Endodermal cell (in vitro differentiated cells): ENCODE measurements at regions not wholly inside any gene's neighbourhood (a gene's known extent, or its start where the extent isn't known, plus 50 kb on each side); places are given as distances from the start of the nearest gene placed in this dataset.

Experiments
- DNase-seq: peaks from one replicate; pipeline ENCODE4 v3.0.0-alpha.2; 2017
- H3K27ac ChIP-seq: 2 replicates; pipeline ENCODE4 v1.5.1; 2013; ENCODE audit warnings: mild to moderate bottlenecking, low read depth, low read length, moderate library complexity
- H3K27me3 ChIP-seq: 2 replicates; pipeline ENCODE4 v1.6.1; 2013; ENCODE audit warnings: mild to moderate bottlenecking, low read length, moderate library complexity; ENCODE audit not compliant: insufficient read depth, control insufficient read depth, poor library complexity, severe bottlenecking
- H3K36me3 ChIP-seq: 2 replicates; pipeline ENCODE4 v1.7.0; 2013; ENCODE audit warnings: mild to moderate bottlenecking, low read length, moderate library complexity; ENCODE audit not compliant: control insufficient read depth, insufficient read depth
- H3K4me1 ChIP-seq: one replicate; pipeline ENCODE4 v1.7.0; 2013; ENCODE audit warnings: low read length; ENCODE audit not compliant: control insufficient read depth, insufficient read depth
- H3K4me3 ChIP-seq: 2 replicates; pipeline ENCODE4 v1.5.1; 2013; ENCODE audit warnings: mild to moderate bottlenecking, low read length, moderate library complexity
- H3K9ac ChIP-seq: 2 replicates; pipeline ENCODE4 v1.6.1; 2013; ENCODE audit warnings: mild to moderate bottlenecking, low read length, moderate library complexity; ENCODE audit not compliant: poor library complexity, severe bottlenecking; ENCODE audit errors: extremely low read depth
- H3K9me3 ChIP-seq: 2 replicates; pipeline ENCODE4 v1.6.1; 2013; ENCODE audit warnings: mild to moderate bottlenecking, low read length, moderate library complexity; ENCODE audit not compliant: control insufficient read depth
- H3K27ac Mint-ChIP-seq: 2 replicates; pipeline ENCODE4 v1.8.0; 2020; ENCODE audit warnings: mixed read lengths
- H3K27me3 Mint-ChIP-seq: 2 replicates; pipeline ENCODE4 v1.8.0; 2021; ENCODE audit warnings: mild to moderate bottlenecking, mixed read lengths; ENCODE audit not compliant: insufficient read depth
- H3K36me3 Mint-ChIP-seq: 2 replicates; pipeline ENCODE4 v1.8.0; 2020; ENCODE audit warnings: low read depth, mixed read lengths
- H3K4me1 Mint-ChIP-seq: 2 replicates; pipeline ENCODE4 v1.8.0; 2020; ENCODE audit warnings: mixed read lengths
- H3K4me3 Mint-ChIP-seq: 2 replicates; pipeline ENCODE4 v1.8.0; 2020; ENCODE audit warnings: mild to moderate bottlenecking, moderate library complexity, mixed read lengths
- H3K9me3 Mint-ChIP-seq: 2 replicates; pipeline ENCODE4 v1.8.0; 2020; ENCODE audit warnings: mild to moderate bottlenecking, mixed read lengths
- CTCF ChIP-seq: fragments of 200-600 bp; sonication (generic); conservative IDR thresholded peaks from 2 replicates; pipeline ENCODE4 v1.5.0; 2021; ENCODE audit warnings: antibody characterized with exemption, mild to moderate bottlenecking
- WGBS, 2 experiments: methylation state at CpG; one replicate each; pipeline versions ENCODE4 v1.1.5 to v1.1.7; 2013; ENCODE audit warnings: missing lambda C conversion rate in 2 of 2, mixed read lengths in 1 of 2; ENCODE audit not compliant: insufficient coverage in 1 of 2, insufficient read length in 1 of 2; 5-methylcytosine and 5-hydroxymethylcytosine counted together

DNA sequence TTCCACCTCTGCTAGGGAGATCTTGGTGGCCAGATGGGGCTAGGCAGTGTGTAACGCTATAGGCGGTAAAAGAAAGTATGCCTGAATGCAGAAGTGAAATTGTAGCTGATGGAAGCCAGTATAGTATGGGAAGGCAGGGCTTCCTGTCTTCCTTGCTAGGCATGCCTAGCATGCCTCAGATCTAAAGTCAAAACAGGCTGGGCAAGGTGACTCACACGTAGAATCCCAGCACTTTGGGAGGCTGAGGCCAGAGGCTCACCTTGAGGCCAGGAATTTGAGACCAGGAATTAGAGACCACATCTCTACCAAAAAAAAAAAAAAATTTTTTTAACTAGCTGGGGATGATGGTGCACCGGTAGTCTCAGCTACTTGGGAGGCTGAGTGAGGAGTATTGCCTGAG, 281.7 kb upstream of the MTNR1B start:
- 88 to 93% methylated on average over 4 of the region's 4 CpGs for WGBS, 2 experiments
- Histone ChIP-seq H3K36me3 (no peaks in the 10 kb centered on the region), H3K4me1 (no peaks in the 10 kb centered on the region), H3K27me3 (no peaks in the 10 kb centered on the region), H3K4me3 (no peak overlapping the region), H3K9me3 (no peaks in the 10 kb centered on the region), H3K9ac (no peak overlapping the region), H3K27ac (no peak overlapping the region)
- no peak for TF ChIP-seq CTCF
- no peaks in the 10 kb centered on the region for H3K9me3 Mint-ChIP-seq
- no peak overlapping the region for H3K4me3 Mint-ChIP-seq
- no peaks in the 10 kb centered on the region for H3K36me3 Mint-ChIP-seq
- H3K4me1 Mint-ChIP-seq: no peaks in the 10 kb centered on the region
- H3K27ac Mint-ChIP-seq: no peak overlapping the region
- no peaks in the 10 kb centered on the region for H3K27me3 Mint-ChIP-seq
- DNase-seq: no peak

GRCh38 chr11:92688416-92688815, 281.0 kb upstream of the MTNR1B start:
- H3K9me3 Mint-ChIP-seq: no peaks in the 10 kb centered on the region
- WGBS, 2 experiments: 81 to 100% methylated on average over 1 of the region's 1 CpG
- no peaks in the 10 kb centered on the region for H3K36me3 Mint-ChIP-seq

GRCh38 chr11:92692826-92693546, 276.5 kb upstream of the MTNR1B start:
- Histone ChIP-seq H3K36me3 (no peaks in the 10 kb centered on the region), H3K4me3 (no peak overlapping the region), H3K27ac (no peak overlapping the region), H3K4me1 (no peaks in the 10 kb centered on the region), H3K27me3 (no peaks in the 10 kb centered on the region), H3K9me3 (no peaks in the 10 kb centered on the region), H3K9ac (no peak overlapping the region)
- no peak for DNase-seq
- H3K9me3 Mint-ChIP-seq: no peaks in the 10 kb centered on the region
- TF ChIP-seq CTCF: no peak
- H3K27me3 Mint-ChIP-seq: no peaks in the 10 kb centered on the region
- H3K4me3 Mint-ChIP-seq: no peak overlapping the region
- H3K4me1 Mint-ChIP-seq: peaks cover 3% of the 10 kb centered on the region
- no peak overlapping the region for H3K27ac Mint-ChIP-seq
- WGBS, 2 experiments: 89 to 100% methylated on average over 1 to 2 of the region's 2 CpGs
- H3K36me3 Mint-ChIP-seq: no peaks in the 10 kb centered on the region

More at GRCh38 chr11:92688416-92688815, 281.0 kb upstream of the MTNR1B start:
- Mint-ChIP-seq H3K27me3 (no peaks in the 10 kb centered on the region), H3K4me3 (no peak overlapping the region), H3K27ac (no peak overlapping the region), H3K4me1 (peaks cover 3% of the 10 kb centered on the region)
- no peaks in the 10 kb centered on the region for H3K9me3 ChIP-seq
- H3K27me3 ChIP-seq: no peaks in the 10 kb centered on the region
- no peaks in the 10 kb centered on the region for H3K4me1 ChIP-seq
- H3K36me3 ChIP-seq: no peaks in the 10 kb centered on the region
- H3K4me3 ChIP-seq: no peak overlapping the region
- H3K27ac ChIP-seq: no peak overlapping the region
- DNase-seq: no peak
- H3K9ac ChIP-seq: no peak overlapping the region
- no peak for TF ChIP-seq CTCF
